ENCODE measurements at regions not wholly inside any gene's neighbourhood (a gene's known extent, or its start where the extent isn't known, plus 50 kb on each side); places are given as distances from the start of the nearest gene placed in this dataset.

GRCh38 chr10:83182076-83182475 is 957.2 kb upstream of the GHITM start:
- ChIA-PET POLR2A (no interaction called here), RAD21 (ENCODE audit: low non-redundant PET in 1 of 2, low total read pairs in 2 of 2, uncharacterized antibody in 2 of 2, unreplicated experiment in 2 of 2) (no interaction called here), CTCF (no interaction called here)
- Histone ChIP-seq H3K79me2 (ENCODE audit: insufficient read depth, low read length) (no peaks in the 10 kb centered on the region), H3K27me3 (ENCODE audit: insufficient read depth, low read length) (no peaks in the 10 kb centered on the region), H3K27ac (ENCODE audit: low read depth, low read length) (no peak overlapping the region), H3K9me2 (ENCODE audit: insufficient read depth) (no peaks in the 10 kb centered on the region), H3K36me3 (ENCODE audit: control insufficient read depth in 1 of 2, insufficient read depth in 2 of 2, low read length in 2 of 2) (no peaks in the 10 kb centered on the region), H2AFZ (ENCODE audit: low read depth, low read length, poor library complexity, severe bottlenecking) (no peak overlapping the region), H3K4me2 (ENCODE audit: low read length) (no peak overlapping the region), H3K4me3 (replicated peaks in 1 of 2; ENCODE audit: low read depth in 1 of 2, low read length in 2 of 2) (no peak overlapping the region), H3K9me3 (ENCODE audit: control insufficient read depth in 1 of 2, insufficient read depth in 1 of 2, low read depth in 1 of 2, low read length in 2 of 2) (peaks cover 6 to 38% of the 10 kb centered on the region in 2 experiments; a peak in 2 of 4 replicates), H3K4me1 (ENCODE audit: control insufficient read depth in 1 of 2, insufficient read depth in 2 of 2, low read length in 2 of 2) (no peaks in the 10 kb centered on the region), H4K20me1 (ENCODE audit: insufficient read depth) (no peaks in the 10 kb centered on the region), H3K9ac (ENCODE audit: low read length) (no peak overlapping the region)
- no peak for TF ChIP-seq YY1 (IDR thresholded peaks at IDR 0.05; ENCODE audit: extremely low read depth, insufficient replicate concordance, low read depth, low read length)
- TF ChIP-seq CTCF (IDR thresholded peaks at IDR 0.05 in 2 of 3, conservative IDR thresholded peaks at IDR 0.05 in 1 of 3; ENCODE audit: borderline replicate concordance in 1 of 3, insufficient read depth in 1 of 3, low read depth in 2 of 3, low read length in 2 of 3) = no peak
- TF ChIP-seq ZFX (IDR thresholded peaks at IDR 0.05) = no peak
- no peak for TF ChIP-seq MAX (IDR thresholded peaks at IDR 0.05)
- TF ChIP-seq ELF1 (IDR thresholded peaks at IDR 0.05; ENCODE audit: borderline replicate concordance, low read depth) = no peak
- no peak for TF ChIP-seq SRF (IDR thresholded peaks at IDR 0.05; ENCODE audit: low read depth)
- no peak for TF ChIP-seq RAD21 (IDR thresholded peaks at IDR 0.05; ENCODE audit: low read depth)
- TF ChIP-seq CEBPB (IDR thresholded peaks at IDR 0.05; ENCODE audit: low read depth) = no peak
- TF ChIP-seq FOSL1 (IDR thresholded peaks at IDR 0.05; ENCODE audit: low read depth) = no peak
- no peak for TF ChIP-seq EZH2 (IDR thresholded peaks at IDR 0.05)
- TF ChIP-seq EZH2phosphoT487 (IDR thresholded peaks at IDR 0.05; ENCODE audit: borderline replicate concordance) = no peak
- no peak for TF ChIP-seq JUND (IDR thresholded peaks at IDR 0.05)
- DNase-seq (ENCODE audit: low read depth, low spot score) (no peak), ATAC-seq (no peak)
- BruUV-seq (replicated peaks) = no TSS peak
- intact Hi-C loops (cut with micrococcal nuclease) = no loop called here

All from HCT116 (cell line).